GM21360 (cell line): ENCODE measurements at regions not wholly inside any gene's neighbourhood (a gene's known extent, or its start where the extent isn't known, plus 50 kb on each side); places are given as distances from the start of the nearest gene placed in this dataset.

Experiments
- ATAC-seq: cut with Tn5 transposase; IDR thresholded peaks from one replicate; pipeline ENCODE4 v1.9.1; 2021; ENCODE audit warnings: mild to moderate bottlenecking, moderate library complexity; ENCODE audit not compliant: unreplicated experiment

DNA sequence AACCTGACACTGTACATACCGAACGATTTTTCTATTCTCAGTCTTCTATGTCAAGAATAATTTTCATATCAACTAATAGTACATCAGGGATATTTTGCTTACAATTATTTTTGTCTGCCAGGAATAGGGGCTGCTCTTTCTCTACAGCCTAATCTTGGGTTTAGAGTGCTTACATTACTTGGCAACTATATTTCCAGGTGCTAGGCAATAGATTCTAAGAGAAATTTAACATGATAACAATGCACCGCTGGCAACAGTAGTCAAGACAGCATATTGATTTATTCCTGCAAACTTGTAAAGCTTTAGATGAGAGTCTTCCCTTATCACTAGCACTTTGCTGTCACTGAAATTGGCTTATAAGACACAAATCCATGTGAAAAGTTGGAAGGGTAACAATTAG lies 935.9 kb downstream of the CDH11 start:
- no peak for ATAC-seq

DNA sequence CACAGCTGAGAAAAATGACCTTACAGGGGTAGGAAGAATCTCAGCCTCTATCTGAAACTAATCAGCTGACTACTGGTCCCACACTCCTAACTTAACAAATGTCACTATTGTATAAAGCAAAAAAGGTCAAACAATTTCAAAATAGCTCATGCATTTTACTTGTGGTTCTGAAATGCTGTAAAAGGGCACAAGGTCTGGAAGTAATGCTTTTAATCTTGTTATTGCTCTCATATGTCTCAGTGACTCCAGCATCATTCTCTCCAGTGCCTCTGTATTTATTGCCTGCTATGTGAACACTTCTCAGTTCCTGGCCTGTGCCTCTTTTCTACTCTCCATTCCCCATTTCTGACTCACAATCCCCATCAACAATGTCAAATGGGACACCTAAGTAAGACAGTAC lies 937.7 kb downstream of the CDH11 start:
- ATAC-seq = no peak

DNA sequence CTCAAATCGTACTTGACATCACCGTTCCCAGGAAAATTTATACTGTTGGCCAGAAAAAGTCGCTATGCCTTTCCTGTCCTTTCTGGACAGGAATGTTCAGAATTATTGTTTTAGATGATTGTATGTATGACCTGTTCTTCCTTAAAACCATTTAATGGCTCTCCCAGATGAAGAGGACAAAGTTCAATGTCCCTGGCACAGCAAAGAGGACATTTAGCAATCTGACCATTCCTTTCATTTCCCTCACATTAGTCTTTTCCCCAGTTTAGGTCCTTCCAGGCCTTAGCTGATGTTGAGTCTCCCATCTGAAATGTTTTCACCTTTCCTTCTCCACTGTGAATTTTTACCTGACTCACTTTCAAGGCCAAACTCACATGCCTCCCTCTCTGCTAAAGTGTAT lies 938.9 kb downstream of the CDH11 start:
- ATAC-seq = no peak

GRCh38 chr16:64181271-64181925 lies 940.5 kb downstream of the CDH11 start:
- ATAC-seq = no peak

DNA sequence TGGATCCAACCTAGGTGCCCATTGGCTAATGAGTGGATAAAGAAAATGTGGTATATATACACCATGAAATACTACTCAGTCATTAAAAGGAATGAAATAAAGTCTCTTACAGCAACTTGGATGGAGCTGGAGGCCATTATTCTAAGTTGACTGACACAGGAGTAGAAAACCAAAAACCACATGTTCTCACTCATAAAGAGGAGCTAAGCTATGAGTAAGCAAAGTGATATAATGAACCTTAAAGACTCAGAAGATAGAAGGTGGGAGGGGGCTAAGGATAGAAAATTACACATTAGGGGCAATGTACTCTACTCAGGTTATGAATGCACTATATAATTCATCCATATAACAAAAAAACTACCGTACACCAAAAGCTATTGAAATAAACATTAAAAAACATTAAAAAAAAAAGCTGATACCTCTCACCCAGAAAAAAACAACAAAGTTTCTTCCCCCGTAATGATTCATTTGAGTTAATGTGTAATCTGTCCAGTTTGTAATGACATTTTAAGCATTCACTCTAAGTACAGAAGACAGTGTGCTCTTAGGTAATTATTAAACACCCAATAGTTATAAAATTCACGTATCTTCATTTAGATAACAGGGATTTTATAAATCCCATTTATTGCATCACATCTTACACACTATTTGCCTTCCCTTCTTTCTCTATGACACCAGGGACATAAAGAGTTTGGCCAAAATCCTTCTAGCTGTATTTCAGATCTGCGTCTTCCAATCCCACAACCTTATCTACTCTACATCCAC lies 941.5 kb downstream of the CDH11 start:
- no peak for ATAC-seq

DNA sequence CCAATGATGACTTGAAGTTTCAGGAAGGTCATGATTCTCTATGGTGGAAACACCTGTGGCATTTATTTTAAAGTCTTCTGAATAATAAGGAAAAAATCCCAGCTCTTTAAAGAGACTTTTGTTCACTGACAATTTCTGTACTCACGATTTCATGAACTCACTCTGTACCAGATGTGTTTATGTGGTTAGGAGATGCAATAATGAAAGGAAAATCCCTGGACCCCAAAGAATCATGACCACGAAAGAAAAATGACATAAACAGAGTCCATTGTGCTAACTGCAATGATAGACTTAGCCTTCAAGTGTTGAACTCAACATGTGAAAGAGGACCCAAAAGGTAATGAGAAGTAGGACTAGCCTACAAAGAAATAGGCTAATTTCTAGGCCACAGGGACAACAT lies 947.5 kb downstream of the CDH11 start:
- no peak for ATAC-seq

- no peak for ATAC-seq
Measured at GRCh38 chr16:64172652-64173051, 949.2 kb downstream of the CDH11 start.

DNA sequence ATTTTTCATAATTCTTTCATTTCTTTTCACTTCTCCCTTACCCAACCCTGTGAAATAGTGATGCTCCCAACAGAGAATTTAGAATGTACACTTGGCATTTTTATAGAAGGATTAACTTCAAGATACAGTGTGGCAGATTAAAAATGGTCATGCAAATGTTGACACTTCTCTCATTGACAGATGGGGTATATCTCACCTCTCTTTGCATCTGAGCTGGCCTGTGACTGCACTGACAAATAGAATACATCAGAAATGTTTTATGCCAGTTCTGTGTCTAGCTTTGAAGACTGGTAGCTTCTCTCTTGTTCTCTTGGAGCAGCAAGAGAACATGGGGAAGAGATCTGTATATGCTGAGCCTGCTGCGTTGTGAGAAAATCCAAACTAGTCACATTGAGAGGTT lies 949.6 kb downstream of the CDH11 start:
- ATAC-seq = no peak

DNA sequence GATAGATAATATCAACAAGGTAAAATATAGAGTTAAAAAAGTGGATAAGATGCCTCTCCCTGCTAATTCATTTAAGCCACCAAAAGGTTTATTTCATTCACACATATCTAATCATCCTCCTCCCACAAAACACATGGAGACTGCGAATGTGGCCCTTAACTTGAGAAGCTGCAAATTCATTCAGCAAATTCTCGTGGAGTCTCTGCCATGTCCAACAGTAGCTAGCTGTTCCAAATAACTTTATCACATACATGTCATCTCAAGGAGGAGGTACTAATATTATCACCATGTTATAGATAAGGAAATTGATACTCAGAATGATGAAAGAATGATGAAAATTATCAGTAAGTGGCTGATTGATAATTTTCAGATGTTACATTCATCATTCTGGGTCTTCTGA lies 950.2 kb downstream of the CDH11 start:
- ATAC-seq = no peak

GRCh38 chr16:64168371-64168770 lies 953.5 kb downstream of the CDH11 start:
- ATAC-seq = no peak

DNA sequence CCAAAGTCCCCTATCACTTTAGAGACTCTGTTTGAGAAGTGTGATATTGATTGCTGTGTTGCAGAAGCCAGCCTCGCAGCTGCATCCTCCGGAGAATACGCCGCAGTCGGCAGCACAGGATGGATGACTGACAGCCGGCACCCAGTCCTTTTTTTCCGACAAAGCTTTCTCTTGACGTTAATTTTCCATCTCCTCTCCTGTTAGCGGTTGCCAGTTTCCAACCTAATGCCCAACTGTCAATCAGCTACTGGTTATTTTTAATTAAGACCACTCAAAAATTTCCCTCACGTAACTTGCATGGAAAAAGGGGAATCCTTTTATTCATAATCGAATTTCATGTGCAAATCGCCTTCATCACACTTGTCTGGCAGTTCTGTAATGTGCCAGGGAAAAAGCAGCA lies 953.9 kb downstream of the CDH11 start:
- ATAC-seq = no peak

- no peak for ATAC-seq
Measured at GRCh38 chr16:64165368-64165767, 956.5 kb downstream of the CDH11 start.

DNA sequence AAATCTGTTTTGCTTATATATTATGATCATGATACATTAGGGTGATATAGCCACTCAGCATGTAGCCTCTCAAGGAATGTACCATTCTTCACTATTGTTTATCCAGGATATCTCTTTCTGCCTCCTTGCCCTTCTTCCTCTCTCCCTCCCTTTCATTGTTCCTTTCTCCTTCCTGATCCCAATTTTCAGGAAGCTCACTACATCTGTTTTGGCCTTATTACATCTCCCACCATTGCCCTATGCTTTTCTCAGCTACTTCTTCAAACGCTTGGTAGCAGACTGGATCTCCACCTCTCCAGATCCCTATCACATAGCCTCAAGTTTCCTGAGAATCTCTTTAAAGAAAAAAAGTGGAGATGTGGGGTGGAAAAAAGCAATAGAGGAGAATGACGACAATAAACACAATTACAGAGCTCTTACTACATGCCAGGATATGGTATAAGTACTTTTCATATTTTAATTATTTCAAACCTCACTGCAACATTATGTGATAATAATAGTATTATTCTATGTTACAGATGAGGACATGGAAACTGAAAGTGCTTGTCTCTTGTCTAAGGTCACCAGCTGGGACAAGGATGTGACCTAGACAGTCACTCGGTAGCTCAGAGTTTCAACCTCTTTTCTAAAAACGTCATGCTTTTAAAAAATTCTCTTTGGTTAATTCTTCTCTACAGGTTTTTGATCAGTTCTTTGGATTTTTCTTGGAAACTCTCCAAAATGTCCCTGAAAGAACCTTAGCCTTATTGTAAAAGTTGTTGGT lies 959.1 kb downstream of the CDH11 start:
- no peak for ATAC-seq

- no peak for ATAC-seq
Measured at GRCh38 chr16:64159976-64160375, 961.9 kb downstream of the CDH11 start.

DNA sequence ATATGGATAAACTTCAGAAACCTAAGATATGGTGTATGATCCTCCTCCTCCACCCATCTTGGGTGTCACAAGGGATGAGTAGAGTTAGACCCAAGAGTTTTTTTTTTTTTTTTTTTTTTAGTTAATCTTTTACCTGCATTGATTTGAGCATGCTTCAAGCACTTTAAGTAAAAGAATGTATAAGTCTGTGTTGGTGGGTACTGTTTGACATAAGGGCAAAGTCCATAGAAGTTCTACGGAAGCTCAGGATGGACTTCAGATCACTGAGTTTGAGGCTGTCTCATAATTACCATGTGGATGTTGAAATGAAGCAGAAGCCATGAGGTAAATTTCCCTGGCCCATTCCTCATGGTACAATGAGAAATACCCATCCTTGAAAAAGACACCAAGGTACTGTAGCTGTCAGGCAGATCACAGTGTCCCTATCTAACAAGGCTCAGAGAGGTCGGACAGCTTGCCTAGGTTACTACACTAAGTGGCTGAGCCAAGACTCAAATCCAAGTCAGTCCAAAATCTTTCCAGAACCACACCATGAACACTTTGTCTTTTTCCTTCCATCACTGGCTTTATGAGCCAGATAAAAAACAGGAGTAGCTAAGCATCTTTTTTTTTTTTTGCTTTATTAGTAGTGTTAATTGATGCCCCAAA lies 962.8 kb downstream of the CDH11 start:
- ATAC-seq = no peak

- ATAC-seq = no peak
Measured at GRCh38 chr16:64153718-64154117, 968.1 kb downstream of the CDH11 start.

GRCh38 chr16:64151990-64152767 lies 969.7 kb downstream of the CDH11 start:
- no peak for ATAC-seq

DNA sequence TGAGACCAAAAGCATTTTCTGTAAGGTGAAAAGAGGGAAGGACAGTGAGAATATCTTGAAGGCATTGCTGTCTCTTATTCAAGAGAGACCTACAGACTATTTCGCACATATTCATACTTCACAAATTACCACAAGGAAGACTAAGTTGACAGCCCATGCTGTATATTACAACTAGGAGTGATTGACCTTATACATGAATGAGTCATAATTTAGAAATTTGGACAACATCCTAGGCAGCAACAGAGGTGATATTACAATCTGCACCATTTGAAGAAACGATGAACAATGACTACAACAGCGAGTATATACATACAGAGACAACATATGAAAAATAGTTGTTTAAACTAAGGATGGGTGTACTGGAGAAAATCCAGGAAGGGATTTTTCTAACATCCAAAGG lies 971.7 kb downstream of the CDH11 start:
- ATAC-seq = no peak

DNA sequence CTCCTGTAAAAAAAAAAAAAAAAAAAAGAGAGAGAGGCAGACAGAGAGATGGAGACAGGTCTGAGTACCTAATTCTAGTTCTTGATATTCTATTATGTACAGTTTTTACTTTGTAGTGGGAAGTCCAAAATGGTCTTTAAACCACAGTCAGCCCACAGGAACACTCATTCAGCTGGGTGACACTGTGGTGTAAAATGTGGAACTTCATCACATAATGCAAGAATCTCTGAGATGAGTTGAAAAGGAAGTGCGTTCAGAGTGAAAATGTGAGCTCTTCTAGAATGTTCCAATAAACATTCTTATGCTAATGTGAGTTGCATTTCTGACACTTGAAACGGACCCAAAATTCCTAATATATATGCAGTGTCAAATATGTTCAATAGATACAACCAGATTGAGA lies 972.1 kb downstream of the CDH11 start:
- no peak for ATAC-seq

DNA sequence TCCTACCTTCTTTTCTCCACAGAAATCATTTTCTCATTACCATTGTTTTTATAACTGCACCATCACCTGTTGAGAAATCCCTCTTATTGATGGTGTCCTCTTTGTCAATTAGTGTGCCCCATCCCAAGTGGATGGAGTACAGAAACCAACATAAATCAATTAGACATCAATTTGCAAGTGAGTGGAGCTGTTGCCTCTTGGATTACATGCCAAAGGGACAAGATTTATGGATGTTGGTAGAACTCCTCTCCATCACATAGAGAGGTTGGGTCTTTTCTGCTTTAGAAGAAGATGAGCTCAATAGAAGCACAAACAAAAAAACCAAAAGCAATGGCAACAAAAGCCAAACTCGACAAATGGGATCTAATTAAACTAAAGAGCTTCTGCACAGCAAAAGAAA lies 973.5 kb downstream of the CDH11 start:
- no peak for ATAC-seq

- ATAC-seq = no peak
Measured at GRCh38 chr16:64147941-64148340, 973.9 kb downstream of the CDH11 start.
